GM19397 (cell line): ENCODE measurements at regions not wholly inside any gene's neighbourhood (a gene's known extent, or its start where the extent isn't known, plus 50 kb on each side); places are given as distances from the start of the nearest gene placed in this dataset.
"Not testable (repeated sequence)": the region's sequence is repeated elsewhere in the genome, so short reads cannot be mapped to it uniquely, and the experiment has no call there.

ENCODE experiments used
- ATAC-seq: cut with Tn5 transposase; IDR thresholded peaks from one replicate; pipeline ENCODE4 v1.9.1; 2021; ENCODE audit warnings: mild to moderate bottlenecking, moderate library complexity; ENCODE audit not compliant: unreplicated experiment

- ATAC-seq = not testable (repeated sequence)
Observed at GRCh38 chr4:75192182-75192581, 259.3 kb downstream of the PARM1 start.

GRCh38 chr4:75189711-75190335, 256.9 kb downstream of the PARM1 start:
- no peak for ATAC-seq

DNA sequence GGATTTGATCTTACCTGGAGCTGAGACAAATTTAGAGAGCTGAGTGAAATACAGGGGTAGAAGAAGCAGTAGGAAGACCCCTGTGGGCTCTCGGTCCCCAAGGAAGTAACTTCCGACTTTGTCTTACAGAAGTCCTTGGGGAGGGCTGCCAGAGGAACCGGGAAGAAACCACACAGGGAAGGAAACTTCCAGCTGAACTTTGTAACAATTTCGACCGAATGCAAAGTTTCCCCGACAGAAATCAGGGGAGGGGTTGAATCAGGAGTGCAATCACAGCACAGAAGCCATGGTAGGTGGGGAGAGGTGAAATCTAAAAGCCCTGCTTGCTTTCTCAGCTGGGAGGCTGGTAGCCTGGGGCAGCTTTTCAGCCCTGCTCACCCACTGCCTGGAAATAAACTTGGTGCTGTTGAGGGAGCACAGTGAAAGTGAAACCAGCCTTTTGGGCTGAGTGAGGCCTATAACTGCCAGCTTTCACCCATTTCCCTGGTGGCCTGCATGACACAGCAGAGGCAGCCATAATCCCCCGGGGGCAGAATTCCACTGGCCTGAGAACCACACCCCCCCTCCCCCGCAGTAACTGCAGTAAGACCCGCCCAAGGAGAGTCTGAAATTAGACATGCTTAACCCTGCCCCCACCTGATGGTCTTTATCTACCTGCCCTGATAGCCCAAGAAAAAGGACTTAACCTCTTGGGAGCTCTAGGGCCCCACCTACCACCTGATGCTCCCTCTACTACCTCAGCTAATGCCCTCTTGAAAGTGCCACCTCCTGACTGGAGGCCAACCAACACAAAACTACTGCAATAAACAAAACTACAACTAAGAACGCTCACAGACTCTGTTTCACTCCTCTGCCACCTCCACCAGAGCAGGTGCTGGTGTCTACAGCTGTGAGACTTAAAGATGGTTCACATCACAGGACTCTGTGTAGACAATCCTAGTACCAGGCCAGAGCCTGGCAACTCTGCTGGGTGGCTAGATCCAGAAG, 248.2 kb downstream of the PARM1 start:
- peak; percentile 82 for ATAC-seq

- no peak for ATAC-seq
Observed at GRCh38 chr4:75180217-75180616, 247.3 kb downstream of the PARM1 start.

- no peak for ATAC-seq
Observed at GRCh38 chr4:75179510-75179909, 246.6 kb downstream of the PARM1 start.

DNA sequence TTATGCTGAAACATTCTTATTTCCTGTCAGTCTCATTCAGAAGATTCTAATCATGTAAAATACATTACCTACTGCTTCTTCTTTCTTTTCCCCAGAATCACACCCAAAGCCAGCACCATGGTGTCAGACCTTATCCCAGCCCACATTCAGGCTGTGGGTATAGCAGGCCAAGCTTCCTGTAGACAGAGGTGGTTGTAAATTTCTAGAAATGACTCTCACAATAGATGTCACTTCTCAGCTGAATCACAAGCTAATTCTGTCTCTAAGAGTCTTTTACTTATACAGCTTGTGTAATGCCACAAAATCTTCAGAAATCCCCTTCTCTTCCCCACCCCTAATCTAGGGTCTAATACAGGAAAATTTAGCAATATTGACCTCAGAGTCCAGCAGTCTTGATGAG, 239.6 kb downstream of the PARM1 start:
- ATAC-seq = peak; percentile 81

DNA sequence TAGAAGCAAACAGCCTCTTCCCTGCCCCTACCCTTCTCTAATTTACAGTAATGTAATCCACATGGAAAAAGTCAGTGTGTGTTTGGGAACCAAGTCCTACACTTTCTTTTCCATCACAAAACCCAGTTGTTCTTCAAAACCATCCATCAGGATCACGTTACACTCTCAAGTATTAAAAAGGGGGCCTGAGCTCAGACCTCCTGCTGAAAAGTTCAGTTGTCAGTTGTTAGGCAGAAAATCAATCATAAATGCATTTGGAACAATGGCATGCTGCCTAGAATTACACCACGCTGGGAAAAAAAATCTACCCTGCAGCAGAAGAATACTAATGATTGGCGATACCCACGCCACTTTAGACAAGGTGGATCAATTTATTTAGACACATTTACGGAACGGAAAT, 236.5 kb downstream of the PARM1 start:
- no peak for ATAC-seq

- ATAC-seq = no peak
Observed at GRCh38 chr4:75169020-75169419, 236.1 kb downstream of the PARM1 start.

- no peak for ATAC-seq
Observed at GRCh38 chr4:75168548-75168947, 235.6 kb downstream of the PARM1 start.

DNA sequence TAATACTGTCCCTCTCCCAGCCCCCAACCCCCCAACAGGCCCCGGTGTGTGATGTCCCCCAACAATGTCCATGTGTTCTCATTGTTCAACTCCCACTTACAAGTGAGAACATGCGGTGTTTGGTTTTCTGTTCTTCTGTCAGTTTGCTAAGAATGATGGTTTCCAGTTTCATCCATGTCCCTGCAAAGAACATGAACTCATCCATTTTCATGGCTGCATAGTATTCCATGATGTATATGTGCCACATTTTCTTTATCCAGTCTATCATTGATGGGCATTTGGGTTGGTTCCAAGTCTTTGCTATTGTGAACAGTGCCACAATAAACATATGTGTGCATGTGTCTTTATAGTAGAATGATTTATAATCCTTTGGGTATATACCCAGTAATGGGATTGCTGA, 232.2 kb downstream of the PARM1 start:
- not testable (repeated sequence) for ATAC-seq

GRCh38 chr4:75158451-75158850, 225.5 kb downstream of the PARM1 start:
- ATAC-seq = no peak

GRCh38 chr4:75154994-75155393, 222.1 kb downstream of the PARM1 start:
- no peak for ATAC-seq

DNA sequence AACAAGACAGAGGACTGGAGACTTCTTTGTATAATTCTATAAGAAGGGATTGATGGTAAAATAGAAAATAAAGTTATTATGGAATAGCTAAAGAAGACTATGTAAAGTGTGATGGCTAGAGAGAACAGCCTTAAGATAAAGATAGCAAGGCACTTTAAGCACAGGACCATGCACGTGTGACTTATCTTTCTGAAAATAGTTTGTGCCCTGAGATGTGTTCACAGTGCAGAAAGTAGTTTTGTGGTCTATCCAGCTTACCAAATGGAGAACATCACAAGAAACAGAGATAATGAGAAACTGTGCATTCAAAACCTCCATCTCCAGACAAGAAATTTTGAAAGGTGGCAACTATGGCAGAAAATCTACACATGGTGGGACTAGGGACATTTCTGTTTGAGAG, 213.3 kb downstream of the PARM1 start:
- ATAC-seq = no peak

GRCh38 chr4:75144475-75144874, 211.6 kb downstream of the PARM1 start:
- ATAC-seq = no peak

GRCh38 chr4:75142850-75143249, 209.9 kb downstream of the PARM1 start:
- ATAC-seq = no peak

DNA sequence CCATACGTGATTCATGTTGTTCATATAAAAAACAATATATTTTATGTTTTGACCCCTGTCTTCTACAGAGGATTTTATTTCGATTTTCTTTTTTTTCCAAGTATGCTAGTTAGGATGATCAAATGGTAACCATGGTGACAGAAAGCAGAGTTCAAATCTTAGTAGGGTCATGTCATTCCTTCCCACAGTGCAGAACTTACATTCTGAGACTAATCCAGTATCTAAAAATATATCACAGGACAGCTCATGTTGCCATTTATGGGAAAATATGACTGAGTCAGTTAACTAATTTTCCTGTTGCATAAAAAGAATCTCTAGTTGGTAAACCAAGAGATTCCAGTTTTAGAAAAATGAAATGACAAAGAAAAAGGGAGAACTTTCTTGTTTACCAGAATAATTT, 209.5 kb downstream of the PARM1 start:
- ATAC-seq = no peak

DNA sequence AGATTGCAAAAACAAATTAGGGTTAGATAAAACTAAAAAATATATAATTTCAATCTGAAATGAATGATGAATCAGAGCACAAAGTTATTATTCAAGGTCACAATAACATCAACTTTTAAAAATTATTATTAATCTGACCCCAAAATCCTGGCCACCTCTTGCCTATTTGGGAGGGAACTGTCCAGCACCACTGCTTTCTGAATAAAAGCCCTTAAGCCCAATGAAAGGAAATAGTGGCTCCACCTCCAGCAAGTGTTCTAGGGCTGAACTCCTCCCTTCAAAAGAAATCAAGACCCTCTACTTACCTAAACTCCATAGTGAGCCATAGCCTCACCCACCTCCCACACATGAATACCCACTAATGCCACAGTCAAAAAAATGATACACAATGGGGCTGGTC, 208.2 kb downstream of the PARM1 start:
- no peak for ATAC-seq

- no peak for ATAC-seq
Observed at GRCh38 chr4:75137302-75137701, 204.4 kb downstream of the PARM1 start.

DNA sequence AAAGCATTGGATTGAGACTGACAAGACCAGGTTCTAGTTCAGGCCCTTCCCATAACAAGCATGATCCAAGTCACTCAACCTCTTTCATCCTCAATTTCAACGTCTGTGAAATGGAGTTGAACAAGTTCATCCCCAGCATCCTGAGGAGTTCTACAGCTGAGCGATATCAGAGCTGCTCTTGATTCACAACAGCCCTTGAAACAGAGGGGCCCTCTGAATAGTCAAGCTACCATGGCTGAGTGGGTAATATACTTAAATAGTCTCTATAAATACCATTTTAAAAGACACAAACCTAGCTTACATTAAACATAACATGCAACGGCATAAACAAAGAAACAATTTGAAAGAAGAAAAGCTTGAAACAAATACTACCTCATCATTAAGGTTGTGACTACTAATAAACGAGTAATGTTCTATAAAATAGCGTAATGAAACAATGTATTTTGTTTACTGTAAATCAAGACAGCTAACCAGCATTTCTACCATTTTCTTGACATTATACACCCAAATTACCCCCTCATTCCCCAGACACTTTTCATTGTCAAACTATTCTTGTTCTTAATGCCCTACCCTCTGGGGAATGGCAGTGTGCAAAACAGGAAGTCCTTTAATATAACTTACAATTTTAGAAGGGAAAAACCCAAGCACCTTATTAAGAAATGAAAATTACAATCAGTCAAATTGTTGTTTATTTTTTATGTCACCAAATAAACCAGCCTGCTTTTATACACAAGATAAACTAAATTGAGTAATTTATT, 202.3 kb downstream of the PARM1 start:
- no peak for ATAC-seq

DNA sequence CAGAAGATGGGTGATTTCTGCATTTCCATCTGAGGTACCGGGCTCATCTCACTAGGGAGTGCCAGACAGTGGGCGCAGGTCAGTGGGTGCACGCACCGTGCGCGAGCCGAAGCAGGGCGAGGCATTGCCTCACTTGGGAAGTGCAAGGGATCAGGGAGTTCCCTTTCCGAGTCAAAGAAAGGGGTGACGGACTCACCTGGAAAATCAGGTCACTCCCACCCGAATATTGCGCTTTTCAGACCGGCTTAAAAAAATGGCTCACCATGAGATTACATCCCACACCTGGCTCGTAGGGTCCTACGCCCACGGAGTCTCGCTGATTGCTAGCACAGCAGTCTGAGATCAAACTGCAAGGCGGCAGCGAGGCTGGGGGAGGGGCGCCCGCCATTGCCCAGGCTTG, 194.0 kb downstream of the PARM1 start:
- ATAC-seq = not testable (repeated sequence)

DNA sequence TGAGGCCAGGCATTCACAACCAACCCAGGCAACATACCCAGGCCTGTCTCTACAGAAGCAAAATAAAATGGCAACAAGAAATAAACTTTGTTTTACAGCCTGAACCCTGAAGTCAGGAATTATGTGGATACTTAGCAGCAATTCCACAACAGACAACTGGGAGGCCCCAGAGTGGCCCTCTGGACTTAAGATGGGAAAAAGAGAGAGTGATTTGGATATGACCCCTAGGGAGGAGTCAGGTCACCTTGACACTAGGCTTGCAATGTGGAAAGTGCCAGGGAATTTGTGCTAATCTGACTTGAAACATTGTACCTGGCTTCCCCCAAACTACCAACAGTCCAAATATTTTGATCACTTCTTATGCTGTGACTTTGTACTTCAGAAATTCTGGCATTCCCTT, 193.1 kb downstream of the PARM1 start:
- no peak for ATAC-seq
